ENCODE measurements at regions not wholly inside any gene's neighbourhood (a gene's known extent, or its start where the extent isn't known, plus 50 kb on each side); places are given as distances from the start of the nearest gene placed in this dataset.

GRCh38 chr1:219526074-219526473, 86.8 kb downstream of the ZC3H11B start:
- DNase-seq (ENCODE audit: low read depth in 2 of 2): no peak
- H3K79me2 ChIP-seq (ENCODE audit: control insufficient read depth, insufficient read depth, low read length): no peaks in the 10 kb centered on the region
- H3K9ac ChIP-seq (ENCODE audit: insufficient read depth, low read length): no peak overlapping the region
- H3K9me3 ChIP-seq (ENCODE audit: control insufficient read depth, insufficient read depth, low read depth, low read length): no peaks in the 10 kb centered on the region
- no peak for TF ChIP-seq EZH2 (IDR thresholded peaks at IDR 0.05; ENCODE audit: low read length, missing control alignments)
- TF ChIP-seq, protein P1, sequence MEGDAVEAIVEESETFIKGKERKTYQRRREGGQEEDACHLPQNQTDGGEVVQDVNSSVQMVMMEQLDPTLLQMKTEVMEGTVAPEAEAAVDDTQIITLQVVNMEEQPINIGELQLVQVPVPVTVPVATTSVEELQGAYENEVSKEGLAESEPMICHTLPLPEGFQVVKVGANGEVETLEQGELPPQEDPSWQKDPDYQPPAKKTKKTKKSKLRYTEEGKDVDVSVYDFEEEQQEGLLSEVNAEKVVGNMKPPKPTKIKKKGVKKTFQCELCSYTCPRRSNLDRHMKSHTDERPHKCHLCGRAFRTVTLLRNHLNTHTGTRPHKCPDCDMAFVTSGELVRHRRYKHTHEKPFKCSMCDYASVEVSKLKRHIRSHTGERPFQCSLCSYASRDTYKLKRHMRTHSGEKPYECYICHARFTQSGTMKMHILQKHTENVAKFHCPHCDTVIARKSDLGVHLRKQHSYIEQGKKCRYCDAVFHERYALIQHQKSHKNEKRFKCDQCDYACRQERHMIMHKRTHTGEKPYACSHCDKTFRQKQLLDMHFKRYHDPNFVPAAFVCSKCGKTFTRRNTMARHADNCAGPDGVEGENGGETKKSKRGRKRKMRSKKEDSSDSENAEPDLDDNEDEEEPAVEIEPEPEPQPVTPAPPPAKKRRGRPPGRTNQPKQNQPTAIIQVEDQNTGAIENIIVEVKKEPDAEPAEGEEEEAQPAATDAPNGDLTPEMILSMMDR (conservative IDR thresholded peaks at IDR 0.05 in 1 of 2, IDR thresholded peaks at IDR 0.05 in 1 of 2; ENCODE audit: low read depth in 1 of 2, low read length in 2 of 2): no peak
- H3K4me3 ChIP-seq (replicated peaks in 1 of 4; ENCODE audit: control extremely low read depth in 1 of 4, insufficient read depth in 1 of 4, low read depth in 3 of 4, low read length in 4 of 4): no peak overlapping the region
- no peak overlapping the region for H2AFZ ChIP-seq (ENCODE audit: low read length)
- no peaks in the 10 kb centered on the region for H3K36me3 ChIP-seq (ENCODE audit: control insufficient read depth, insufficient read depth, low read length)
- no peak overlapping the region for H3K4me2 ChIP-seq (ENCODE audit: extremely low read depth, insufficient read depth, low read length)
- no peaks in the 10 kb centered on the region for H4K20me1 ChIP-seq (ENCODE audit: control insufficient read depth, extremely low read depth, insufficient read depth, low read length)
- no peak overlapping the region for H3K27ac ChIP-seq (ENCODE audit: insufficient read depth, low read length)
- no peaks in the 10 kb centered on the region for H3K27me3 ChIP-seq (ENCODE audit: control insufficient read depth, insufficient read depth, low read length)
- no peaks in the 10 kb centered on the region for H3K4me1 ChIP-seq (ENCODE audit: control insufficient read depth, extremely low read depth, insufficient read depth, low read length)

- Histone ChIP-seq H2AFZ (ENCODE audit: low read length) (no peak overlapping the region), H3K4me3 (replicated peaks in 1 of 4; ENCODE audit: control extremely low read depth in 1 of 4, insufficient read depth in 1 of 4, low read depth in 3 of 4, low read length in 4 of 4) (no peak overlapping the region), H3K27me3 (ENCODE audit: control insufficient read depth, insufficient read depth, low read length) (no peaks in the 10 kb centered on the region), H3K79me2 (ENCODE audit: control insufficient read depth, insufficient read depth, low read length) (no peaks in the 10 kb centered on the region), H3K9ac (ENCODE audit: insufficient read depth, low read length) (no peak overlapping the region), H3K36me3 (ENCODE audit: control insufficient read depth, insufficient read depth, low read length) (no peaks in the 10 kb centered on the region), H3K9me3 (ENCODE audit: control insufficient read depth, insufficient read depth, low read depth, low read length) (no peaks in the 10 kb centered on the region), H4K20me1 (ENCODE audit: control insufficient read depth, extremely low read depth, insufficient read depth, low read length) (no peaks in the 10 kb centered on the region), H3K27ac (ENCODE audit: insufficient read depth, low read length) (no peak overlapping the region), H3K4me1 (ENCODE audit: control insufficient read depth, extremely low read depth, insufficient read depth, low read length) (no peaks in the 10 kb centered on the region), H3K4me2 (ENCODE audit: extremely low read depth, insufficient read depth, low read length) (no peak overlapping the region)
- TF ChIP-seq, protein P1 (conservative IDR thresholded peaks at IDR 0.05 in 1 of 2, IDR thresholded peaks at IDR 0.05 in 1 of 2; ENCODE audit: low read depth in 1 of 2, low read length in 2 of 2): no peak
- no peak for TF ChIP-seq EZH2 (IDR thresholded peaks at IDR 0.05; ENCODE audit: low read length, missing control alignments)
- no peak for DNase-seq (ENCODE audit: low read depth in 2 of 2)
These were observed 89.5 kb downstream of the ZC3H11B start for GRCh38 chr1:219523411-219523810.

GRCh38 chr1:219521325-219521724, 91.6 kb downstream of the ZC3H11B start:
- Histone ChIP-seq H3K36me3 (ENCODE audit: control insufficient read depth, insufficient read depth, low read length) (no peaks in the 10 kb centered on the region), H3K4me2 (ENCODE audit: extremely low read depth, insufficient read depth, low read length) (no peak overlapping the region), H3K4me1 (ENCODE audit: control insufficient read depth, extremely low read depth, insufficient read depth, low read length) (no peaks in the 10 kb centered on the region), H3K9ac (ENCODE audit: insufficient read depth, low read length) (no peak overlapping the region), H3K27me3 (ENCODE audit: control insufficient read depth, insufficient read depth, low read length) (no peaks in the 10 kb centered on the region), H3K27ac (ENCODE audit: insufficient read depth, low read length) (no peak overlapping the region), H3K79me2 (ENCODE audit: control insufficient read depth, insufficient read depth, low read length) (no peaks in the 10 kb centered on the region), H2AFZ (ENCODE audit: low read length) (no peak overlapping the region), H3K4me3 (replicated peaks in 1 of 4; ENCODE audit: control extremely low read depth in 1 of 4, insufficient read depth in 1 of 4, low read depth in 3 of 4, low read length in 4 of 4) (no peak overlapping the region), H3K9me3 (ENCODE audit: control insufficient read depth, insufficient read depth, low read depth, low read length) (no peaks in the 10 kb centered on the region), H4K20me1 (ENCODE audit: control insufficient read depth, extremely low read depth, insufficient read depth, low read length) (no peaks in the 10 kb centered on the region)
- TF ChIP-seq, protein P1 (conservative IDR thresholded peaks at IDR 0.05 in 1 of 2, IDR thresholded peaks at IDR 0.05 in 1 of 2; ENCODE audit: low read depth in 1 of 2, low read length in 2 of 2): no peak
- no peak for TF ChIP-seq EZH2 (IDR thresholded peaks at IDR 0.05; ENCODE audit: low read length, missing control alignments)
- DNase-seq (ENCODE audit: low read depth in 2 of 2): no peak
